Upper lobe of left lung (tissue), 4 donors: ENCODE measurements at regions not wholly inside any gene's neighbourhood (a gene's known extent, or its start where the extent isn't known, plus 50 kb on each side); places are given as distances from the start of the nearest gene placed in this dataset.
"Not testable (repeated sequence)": the region's sequence is repeated elsewhere in the genome, so short reads cannot be mapped to it uniquely, and the experiment has no call there.

Source experiments
- CTCF ChIP-seq, 6 experiments: fragments of 450-650 bp in 4 of 6; fragments of 200-600 bp in 2 of 6; sonication (generic) in 2 of 6; IDR thresholded peaks; one replicate each; pipeline ENCODE4 v1.5.1; 2016 to 2019; ENCODE audit warnings: antibody characterized with exemption in 6 of 6
- EP300 ChIP-seq, 4 donors: sonication (generic); formaldehyde crosslinking; IDR thresholded peaks; one replicate each; pipeline ENCODE4 v1.5.1; 2017; ENCODE audit warnings: antibody characterized with exemption in 4 of 4, control low read depth in 2 of 4
- POLR2A ChIP-seq, 4 donors: fragments of 450-650 bp; IDR thresholded peaks; one replicate each; pipeline ENCODE4 v1.5.1; 2016 to 2017; ENCODE audit warnings: antibody characterized with exemption in 4 of 4, mild to moderate bottlenecking in 2 of 4

- TF ChIP-seq POLR2A, CTCF, EP300 (IDR thresholded peaks at IDR 0.05): not testable (repeated sequence)
These were observed 375.3 kb upstream of the NAALADL2 start for GRCh38 chr3:174483856-174484255.
